WTC11 (cell line): ENCODE measurements at regions not wholly inside any gene's neighbourhood (a gene's known extent, or its start where the extent isn't known, plus 50 kb on each side); places are given as distances from the start of the nearest gene placed in this dataset.

Experiments used
- ATAC-seq: fragments of 200-7000 bp; cut with Tn5 transposase; 2 replicates; pipeline ENCODE4 v1.10.0; 2021; ENCODE audit warnings: mild to moderate bottlenecking, moderate library complexity
- CTCF ChIA-PET: fragments of 300-600 bp; sonication (Branson Sonifier 250); formaldehyde crosslinking; loops from one replicate; lab custom pipeline; 2021; ENCODE audit warnings: antibody characterized with exemption; lab: Charles Lee
- POLR2A ChIA-PET: fragments of 350-600 bp; sonication (Branson Sonifier 250); formaldehyde crosslinking; loops from one replicate; lab custom pipeline; 2021; ENCODE audit warnings: antibody characterized with exemption; lab: Charles Lee
- DNase-seq: peaks from one replicate; pipeline ENCODE4 v3.0.0; 2021; ENCODE audit warnings: low spot score
- H3K27ac Mint-ChIP-seq: 2 replicates; pipeline ENCODE4 v1.8.0; 2021; ENCODE audit warnings: mixed read lengths
- H3K27me3 Mint-ChIP-seq: 2 replicates; pipeline ENCODE4 v1.8.0; 2021; ENCODE audit warnings: low read depth, mild to moderate bottlenecking, moderate library complexity, mixed read lengths
- H3K36me3 Mint-ChIP-seq: 2 replicates; pipeline ENCODE4 v1.8.0; 2021; ENCODE audit warnings: mixed read lengths
- H3K4me1 Mint-ChIP-seq: 2 replicates; pipeline ENCODE4 v1.8.0; 2022; ENCODE audit warnings: mixed read lengths
- H3K4me3 Mint-ChIP-seq: 2 replicates; pipeline ENCODE4 v1.8.0; 2021; ENCODE audit warnings: mild to moderate bottlenecking, moderate library complexity, mixed read lengths
- H3K9me3 Mint-ChIP-seq: 2 replicates; pipeline ENCODE4 v1.8.0; 2021; ENCODE audit warnings: mixed read lengths
- ATF6 ChIP-seq: sonication (generic); formaldehyde crosslinking; IDR thresholded peaks from 2 replicates; pipeline ENCODE4 v1.8.1; 2023; ENCODE audit warnings: mild to moderate bottlenecking, missing genetic modification reagents
- CDX4 ChIP-seq: fragments of 250-450 bp; sonication (Bioruptor Pico); IDR thresholded peaks from 2 replicates; pipeline ENCODE4 v1.9.0; 2021; ENCODE audit warnings: moderate library complexity, mild to moderate bottlenecking, inconsistent platforms, borderline replicate concordance
- ESRRA ChIP-seq: sonication (generic); formaldehyde crosslinking; IDR thresholded peaks from 2 replicates; pipeline ENCODE4 v1.8.1; 2022; ENCODE audit warnings: mild to moderate bottlenecking, missing genetic modification reagents, borderline replicate concordance
- GRHL2 ChIP-seq: fragments of 250-450 bp; sonication (Bioruptor Pico); IDR thresholded peaks from 2 replicates; pipeline ENCODE4 v1.8.0; 2022; ENCODE audit warnings: mild to moderate bottlenecking, moderate library complexity; ENCODE audit not compliant: insufficient replicate concordance, severe bottlenecking
- JAZF1 ChIP-seq: fragments of 250-450 bp; sonication (Bioruptor Pico); IDR thresholded peaks from 2 replicates; pipeline ENCODE4 v1.9.0; 2021; ENCODE audit warnings: moderate library complexity, mild to moderate bottlenecking, inconsistent platforms
- KAT7 ChIP-seq: sonication (generic); formaldehyde crosslinking; IDR thresholded peaks from 2 replicates; pipeline ENCODE4 v1.8.1; 2023; ENCODE audit warnings: missing genetic modification reagents, mild to moderate bottlenecking, borderline replicate concordance
- NFATC4 ChIP-seq: fragments of 250-450 bp; sonication (Bioruptor Pico); IDR thresholded peaks from 2 replicates; pipeline ENCODE4 v1.9.0; 2021; ENCODE audit warnings: mild to moderate bottlenecking
- NFE2L1 ChIP-seq: sonication (generic); formaldehyde crosslinking; IDR thresholded peaks from 2 replicates; pipeline ENCODE4 v1.8.1; 2023; ENCODE audit warnings: missing genetic modification reagents
- NFYB ChIP-seq: sonication (generic); formaldehyde crosslinking; conservative IDR thresholded peaks from 2 replicates; pipeline ENCODE4 v1.8.0; 2022; ENCODE audit warnings: low read depth, missing genetic modification reagents
- NR2C2 ChIP-seq: sonication (generic); formaldehyde crosslinking; IDR thresholded peaks from 2 replicates; pipeline ENCODE4 v1.8.0; 2022; ENCODE audit warnings: mild to moderate bottlenecking, missing genetic modification reagents
- OVOL2 ChIP-seq: fragments of 250-450 bp; sonication (Bioruptor Pico); IDR thresholded peaks from 2 replicates; pipeline ENCODE4 v1.9.0; 2021; ENCODE audit warnings: mild to moderate bottlenecking, borderline replicate concordance
- STAT6 ChIP-seq: sonication (generic); formaldehyde crosslinking; conservative IDR thresholded peaks from 2 replicates; pipeline ENCODE4 v1.8.1; 2023; ENCODE audit warnings: mild to moderate bottlenecking, low read depth, missing genetic modification reagents, moderate library complexity
- TEAD4 ChIP-seq: sonication (generic); formaldehyde crosslinking; IDR thresholded peaks from 2 replicates; pipeline ENCODE4 v1.8.0; 2022; ENCODE audit warnings: mild to moderate bottlenecking, missing genetic modification reagents
- ZNF263 ChIP-seq: sonication (generic); formaldehyde crosslinking; IDR thresholded peaks from 2 replicates; pipeline ENCODE4 v1.8.1; 2022; ENCODE audit warnings: low read depth, mild to moderate bottlenecking, moderate library complexity, missing genetic modification reagents
- ZNF512 ChIP-seq: sonication (generic); formaldehyde crosslinking; IDR thresholded peaks from 2 replicates; pipeline ENCODE4 v1.8.1; 2022; ENCODE audit warnings: missing genetic modification reagents, borderline replicate concordance
- ZNF671 ChIP-seq: fragments of 250-450 bp; sonication (Bioruptor Pico); IDR thresholded peaks from 2 replicates; pipeline ENCODE4 v1.8.0; 2021; ENCODE audit warnings: mild to moderate bottlenecking
- TF ChIP-seq, protein P1 (sequence below): sonication (generic); formaldehyde crosslinking; IDR thresholded peaks from 2 replicates; pipeline ENCODE4 v1.8.1; 2023; ENCODE audit warnings: mild to moderate bottlenecking, missing genetic modification reagents
- TF ChIP-seq, protein P2 (sequence below): sonication (generic); formaldehyde crosslinking; conservative IDR thresholded peaks from 2 replicates; pipeline ENCODE4 v1.8.1; 2022; ENCODE audit warnings: mild to moderate bottlenecking, missing genetic modification reagents
- TF ChIP-seq, protein P3 (sequence below): fragments of 250-450 bp; sonication (Bioruptor Pico); IDR thresholded peaks from 2 replicates; pipeline ENCODE4 v1.9.0; 2021; ENCODE audit warnings: mild to moderate bottlenecking, borderline replicate concordance

- Mint-ChIP-seq H3K9me3 (peaks cover 10% of the 10 kb centered on the region), H3K4me3 (no peak overlapping the region), H3K36me3 (no peaks in the 10 kb centered on the region), H3K27me3 (no peaks in the 10 kb centered on the region), H3K27ac (no peak overlapping the region), H3K4me1 (no peaks in the 10 kb centered on the region)
- POLR2A ChIA-PET = no interaction called here
- no peak for TF ChIP-seq ZNF671 (CRISPR knock-in tag)
- TF ChIP-seq, protein P1, sequence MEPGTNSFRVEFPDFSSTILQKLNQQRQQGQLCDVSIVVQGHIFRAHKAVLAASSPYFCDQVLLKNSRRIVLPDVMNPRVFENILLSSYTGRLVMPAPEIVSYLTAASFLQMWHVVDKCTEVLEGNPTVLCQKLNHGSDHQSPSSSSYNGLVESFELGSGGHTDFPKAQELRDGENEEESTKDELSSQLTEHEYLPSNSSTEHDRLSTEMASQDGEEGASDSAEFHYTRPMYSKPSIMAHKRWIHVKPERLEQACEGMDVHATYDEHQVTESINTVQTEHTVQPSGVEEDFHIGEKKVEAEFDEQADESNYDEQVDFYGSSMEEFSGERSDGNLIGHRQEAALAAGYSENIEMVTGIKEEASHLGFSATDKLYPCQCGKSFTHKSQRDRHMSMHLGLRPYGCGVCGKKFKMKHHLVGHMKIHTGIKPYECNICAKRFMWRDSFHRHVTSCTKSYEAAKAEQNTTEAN (CRISPR knock-in tag) = no peak
- TF ChIP-seq ZNF263 = no peak
- TF ChIP-seq JAZF1 (CRISPR knock-in tag) = no peak
- TF ChIP-seq GRHL2 (CRISPR knock-in tag) = no peak
- TF ChIP-seq, protein P2, sequence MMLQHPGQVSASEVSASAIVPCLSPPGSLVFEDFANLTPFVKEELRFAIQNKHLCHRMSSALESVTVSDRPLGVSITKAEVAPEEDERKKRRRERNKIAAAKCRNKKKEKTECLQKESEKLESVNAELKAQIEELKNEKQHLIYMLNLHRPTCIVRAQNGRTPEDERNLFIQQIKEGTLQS (CRISPR knock-in tag) = no peak
- no peak for TF ChIP-seq OVOL2 (CRISPR knock-in tag)
- TF ChIP-seq NR2C2 (CRISPR knock-in tag) = no peak
- TF ChIP-seq, protein P3, sequence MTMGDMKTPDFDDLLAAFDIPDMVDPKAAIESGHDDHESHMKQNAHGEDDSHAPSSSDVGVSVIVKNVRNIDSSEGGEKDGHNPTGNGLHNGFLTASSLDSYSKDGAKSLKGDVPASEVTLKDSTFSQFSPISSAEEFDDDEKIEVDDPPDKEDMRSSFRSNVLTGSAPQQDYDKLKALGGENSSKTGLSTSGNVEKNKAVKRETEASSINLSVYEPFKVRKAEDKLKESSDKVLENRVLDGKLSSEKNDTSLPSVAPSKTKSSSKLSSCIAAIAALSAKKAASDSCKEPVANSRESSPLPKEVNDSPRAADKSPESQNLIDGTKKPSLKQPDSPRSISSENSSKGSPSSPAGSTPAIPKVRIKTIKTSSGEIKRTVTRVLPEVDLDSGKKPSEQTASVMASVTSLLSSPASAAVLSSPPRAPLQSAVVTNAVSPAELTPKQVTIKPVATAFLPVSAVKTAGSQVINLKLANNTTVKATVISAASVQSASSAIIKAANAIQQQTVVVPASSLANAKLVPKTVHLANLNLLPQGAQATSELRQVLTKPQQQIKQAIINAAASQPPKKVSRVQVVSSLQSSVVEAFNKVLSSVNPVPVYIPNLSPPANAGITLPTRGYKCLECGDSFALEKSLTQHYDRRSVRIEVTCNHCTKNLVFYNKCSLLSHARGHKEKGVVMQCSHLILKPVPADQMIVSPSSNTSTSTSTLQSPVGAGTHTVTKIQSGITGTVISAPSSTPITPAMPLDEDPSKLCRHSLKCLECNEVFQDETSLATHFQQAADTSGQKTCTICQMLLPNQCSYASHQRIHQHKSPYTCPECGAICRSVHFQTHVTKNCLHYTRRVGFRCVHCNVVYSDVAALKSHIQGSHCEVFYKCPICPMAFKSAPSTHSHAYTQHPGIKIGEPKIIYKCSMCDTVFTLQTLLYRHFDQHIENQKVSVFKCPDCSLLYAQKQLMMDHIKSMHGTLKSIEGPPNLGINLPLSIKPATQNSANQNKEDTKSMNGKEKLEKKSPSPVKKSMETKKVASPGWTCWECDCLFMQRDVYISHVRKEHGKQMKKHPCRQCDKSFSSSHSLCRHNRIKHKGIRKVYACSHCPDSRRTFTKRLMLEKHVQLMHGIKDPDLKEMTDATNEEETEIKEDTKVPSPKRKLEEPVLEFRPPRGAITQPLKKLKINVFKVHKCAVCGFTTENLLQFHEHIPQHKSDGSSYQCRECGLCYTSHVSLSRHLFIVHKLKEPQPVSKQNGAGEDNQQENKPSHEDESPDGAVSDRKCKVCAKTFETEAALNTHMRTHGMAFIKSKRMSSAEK = no peak
- no peak for TF ChIP-seq KAT7 (CRISPR knock-in tag)
- no peak for TF ChIP-seq ATF6 (CRISPR knock-in tag)
- no peak for TF ChIP-seq NFE2L1 (CRISPR knock-in tag)
- TF ChIP-seq ESRRA (CRISPR knock-in tag) = no peak
- no peak for TF ChIP-seq CDX4 (CRISPR knock-in tag)
- TF ChIP-seq STAT6 (CRISPR knock-in tag) = no peak
- TF ChIP-seq ZNF512 (CRISPR knock-in tag) = no peak
- no peak for TF ChIP-seq NFYB (CRISPR knock-in tag)
- TF ChIP-seq TEAD4 (CRISPR knock-in tag) = no peak
- TF ChIP-seq NFATC4 (CRISPR knock-in tag) = no peak
- ATAC-seq = no peak
- CTCF ChIA-PET = no interaction called here
- no peak for DNase-seq
Observed at GRCh38 chr12:87529413-87529812, 499.8 kb downstream of the C12orf50 start.
